Stomach (tissue), 8 donors: ENCODE measurements at regions not wholly inside any gene's neighbourhood (a gene's known extent, or its start where the extent isn't known, plus 50 kb on each side); places are given as distances from the start of the nearest gene placed in this dataset.
A peak's percentile ranks its signal among the peaks of the same experiment; 100 is the strongest.

Source experiments
- DNase-seq, 2 donors: peaks; one replicate each; pipeline versions ENCODE4 v3.0.0 to v3.0.0-alpha.2; 2013 to 2019
- H3K27ac ChIP-seq, 5 donors: fragments of 200-600 bp in 4 of 5; sonication (generic) in 4 of 5; one replicate each; pipeline ENCODE4 v1.5.1; 2013 to 2019; ENCODE audit warnings: mild to moderate bottlenecking in 1 of 5, moderate library complexity in 1 of 5
- H3K27me3 ChIP-seq, 3 donors: fragments of 200-600 bp; sonication (generic); one replicate each; pipeline ENCODE4 v1.5.1; 2017 to 2019; ENCODE audit warnings: mixed run types in 1 of 3
- H3K36me3 ChIP-seq, 4 donors: fragments of 200-600 bp; sonication (generic); 1 replicate in 3 of 4; 2 replicates in 1 of 4; pipeline ENCODE4 v1.5.1; 2016 to 2019
- H3K4me1 ChIP-seq, 4 donors: fragments of 200-600 bp; sonication (generic); one replicate each; pipeline ENCODE4 v1.5.1; 2016 to 2019
- H3K4me3 ChIP-seq, 4 donors: fragments of 200-600 bp; sonication (generic) in 3 of 4; one replicate each; pipeline ENCODE4 v1.5.1; 2016 to 2019; ENCODE audit warnings: mild to moderate bottlenecking in 1 of 4
- H3K9me3 ChIP-seq, 4 donors: fragments of 200-600 bp; sonication (generic); one replicate each; pipeline ENCODE4 v1.5.1; 2016 to 2019
- EP300 ChIP-seq: sonication (generic); formaldehyde crosslinking; IDR thresholded peaks from one replicate; pipeline ENCODE4 v1.6.1; 2017; ENCODE audit warnings: antibody characterized with exemption
- POLR2A ChIP-seq, 4 donors: fragments of 450-650 bp; IDR thresholded peaks; one replicate each; pipeline ENCODE4 v1.6.1; 2016; ENCODE audit warnings: antibody characterized with exemption in 4 of 4, control low read depth in 2 of 4, mild to moderate bottlenecking in 1 of 4, moderate library complexity in 1 of 4
- POLR2AphosphoS5 ChIP-seq, 3 donors: sonication (generic); formaldehyde crosslinking; IDR thresholded peaks; one replicate each; pipeline ENCODE4 v1.6.1; 2016; ENCODE audit warnings: antibody characterized with exemption in 3 of 3
- WGBS, 5 donors: extraction: QIAGEN DNeasy Blood & Tissue Kit in 3 of 5; methylation state at CpG; one replicate each; pipeline versions ENCODE4 v1.1.5 to v1.1.7; 2013 to 2018; 5-methylcytosine and 5-hydroxymethylcytosine counted together
- intact Hi-C: fragments of 100-400 bp; cut with DNase I; formaldehyde crosslinking; loops from one replicate; pipeline ENCODE4 v1.15.1; 2023; ENCODE audit warnings: low total_unique reads
- TF ChIP-seq, protein P1 (sequence below), 7 experiments: fragments of 450-650 bp in 4 of 7; fragments of 200-600 bp in 3 of 7; sonication (generic) in 3 of 7; IDR thresholded peaks; one replicate each; pipeline ENCODE4 v1.5.1; 2016 to 2019; ENCODE audit warnings: antibody characterized with exemption in 7 of 7, control low read depth in 2 of 7, mild to moderate bottlenecking in 1 of 7
- donor health status: healthy with polysubstance abuse.
- donor health status: Bipolar disorder and iron deficiency.
- donor health status: healthy.

DNA sequence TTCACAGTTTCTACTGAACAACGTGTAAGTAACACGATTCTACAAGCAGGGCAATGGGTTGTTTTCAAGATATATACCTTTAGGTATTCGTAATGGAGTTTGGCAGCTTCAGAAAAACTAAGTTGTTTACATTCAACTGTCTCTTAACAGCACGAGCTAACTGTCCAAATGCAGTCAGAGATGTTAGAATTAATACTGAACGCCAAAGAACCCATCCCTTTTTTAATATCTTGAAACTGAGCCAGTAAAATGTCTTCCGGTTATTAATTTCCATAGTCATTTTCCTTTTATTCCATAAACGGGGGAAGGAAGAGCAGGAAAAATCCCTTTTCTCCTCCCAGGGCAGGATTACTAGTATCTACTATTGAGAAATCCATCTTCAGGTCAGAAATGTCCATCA, 129.0 kb upstream of the THBS1 start:
- WGBS, 5 donors, result 48 to 68% (median 61%) methylated on average over 7 of the region's 7 CpGs
- peaks cover 0 to 35% (median 10%) of the 10 kb centered on the region in 4 donors for H3K4me1 ChIP-seq
- no peaks in the 10 kb centered on the region for H3K9me3 ChIP-seq
- H3K27ac ChIP-seq, result no peak overlapping the region
- no peaks in the 10 kb centered on the region for H3K36me3 ChIP-seq
- TF ChIP-seq POLR2AphosphoS5 (IDR thresholded peaks at IDR 0.05) (no peak), POLR2A (IDR thresholded peaks at IDR 0.05) (no peak), EP300 (no peak)
- TF ChIP-seq, protein P1, sequence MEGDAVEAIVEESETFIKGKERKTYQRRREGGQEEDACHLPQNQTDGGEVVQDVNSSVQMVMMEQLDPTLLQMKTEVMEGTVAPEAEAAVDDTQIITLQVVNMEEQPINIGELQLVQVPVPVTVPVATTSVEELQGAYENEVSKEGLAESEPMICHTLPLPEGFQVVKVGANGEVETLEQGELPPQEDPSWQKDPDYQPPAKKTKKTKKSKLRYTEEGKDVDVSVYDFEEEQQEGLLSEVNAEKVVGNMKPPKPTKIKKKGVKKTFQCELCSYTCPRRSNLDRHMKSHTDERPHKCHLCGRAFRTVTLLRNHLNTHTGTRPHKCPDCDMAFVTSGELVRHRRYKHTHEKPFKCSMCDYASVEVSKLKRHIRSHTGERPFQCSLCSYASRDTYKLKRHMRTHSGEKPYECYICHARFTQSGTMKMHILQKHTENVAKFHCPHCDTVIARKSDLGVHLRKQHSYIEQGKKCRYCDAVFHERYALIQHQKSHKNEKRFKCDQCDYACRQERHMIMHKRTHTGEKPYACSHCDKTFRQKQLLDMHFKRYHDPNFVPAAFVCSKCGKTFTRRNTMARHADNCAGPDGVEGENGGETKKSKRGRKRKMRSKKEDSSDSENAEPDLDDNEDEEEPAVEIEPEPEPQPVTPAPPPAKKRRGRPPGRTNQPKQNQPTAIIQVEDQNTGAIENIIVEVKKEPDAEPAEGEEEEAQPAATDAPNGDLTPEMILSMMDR (IDR thresholded peaks at IDR 0.05), result no peak
- H3K27me3 ChIP-seq, result no peaks in the 10 kb centered on the region
- intact Hi-C loops, result no loop called here
- H3K4me3 ChIP-seq, result no peak overlapping the region
- no peak for DNase-seq

DNA sequence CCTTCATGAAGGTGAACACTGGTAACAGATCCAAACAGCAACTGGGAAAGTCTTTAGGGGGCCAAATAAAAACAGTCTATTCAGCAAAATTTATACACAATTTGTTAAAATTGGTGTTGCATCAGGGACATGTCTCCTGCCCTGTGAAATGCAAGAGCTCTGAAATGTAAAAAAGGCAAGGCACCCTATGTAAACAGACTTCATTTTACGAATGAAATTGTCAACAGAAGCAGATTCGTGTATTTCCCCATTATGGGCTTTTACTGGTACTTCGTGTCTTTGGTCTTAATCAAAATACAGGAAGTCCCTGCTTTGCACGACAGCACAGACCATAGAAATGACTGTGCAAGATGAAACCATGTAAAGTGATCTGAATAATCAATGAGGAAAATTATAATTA, 127.3 kb upstream of the THBS1 start:
- Histone ChIP-seq H3K4me3 (no peak overlapping the region), H3K27me3 (no peaks in the 10 kb centered on the region), H3K27ac (peak overlapping the region in 3 of 5 donors; percentile 5 to 41 (median 7)), H3K4me1 (peaks cover 0 to 28% (median 10%) of the 10 kb centered on the region in 4 donors), H3K36me3 (no peaks in the 10 kb centered on the region), H3K9me3 (no peaks in the 10 kb centered on the region)
- 31 to 55% (median 37%) methylated on average over 4 of the region's 4 CpGs for WGBS, 5 donors
- DNase-seq, result no peak
- TF ChIP-seq EP300, result no peak
- no peak for TF ChIP-seq POLR2A (IDR thresholded peaks at IDR 0.05)
- no peak for TF ChIP-seq POLR2AphosphoS5 (IDR thresholded peaks at IDR 0.05)
- TF ChIP-seq, protein P1 (IDR thresholded peaks at IDR 0.05), result no peak
- intact Hi-C loops, result no loop called here

DNA sequence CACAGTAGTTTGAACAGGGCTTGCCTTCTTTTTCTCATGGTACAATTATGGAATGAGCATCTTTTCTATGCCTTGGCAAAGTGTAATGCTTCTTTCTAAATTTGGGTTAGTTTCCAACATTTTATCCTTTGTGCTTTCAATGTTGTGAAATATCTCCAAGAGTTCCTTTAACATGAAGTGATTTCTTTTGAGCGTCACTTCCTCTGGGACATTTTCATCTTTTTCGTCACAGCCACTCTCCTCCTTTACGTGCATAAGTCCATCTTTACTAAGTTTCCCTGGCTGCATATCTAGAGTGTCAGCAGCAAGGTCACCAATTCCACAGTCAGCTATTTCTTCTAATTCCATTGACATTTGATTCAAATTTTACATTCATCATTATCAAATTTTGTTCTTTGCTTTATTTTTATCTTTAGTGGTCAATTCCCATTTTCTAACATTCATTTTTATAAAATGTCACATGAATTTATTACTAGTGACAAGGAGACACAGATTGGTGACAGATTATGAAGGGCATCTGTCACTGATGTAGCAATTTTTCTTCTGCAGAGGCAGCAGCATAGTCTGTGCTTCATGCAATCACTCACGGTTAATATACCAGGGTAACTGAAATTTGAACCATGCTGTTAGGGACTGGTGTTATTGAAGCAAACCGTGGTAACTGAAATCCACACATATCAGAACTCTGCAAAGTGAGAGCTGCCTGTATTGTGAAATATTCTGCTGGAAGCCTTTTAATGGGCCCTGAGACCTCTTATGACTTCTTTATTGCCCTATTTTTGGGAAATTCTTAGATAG, 126.5 kb upstream of the THBS1 start:
- 61 to 76% (median 71%) methylated on average over 5 of the region's 5 CpGs for WGBS, 5 donors
- Histone ChIP-seq H3K27ac (peak overlapping the region in 2 of 5 donors; percentile 11 to 47), H3K4me1 (peaks cover 0 to 26% (median 10%) of the 10 kb centered on the region in 4 donors), H3K36me3 (no peaks in the 10 kb centered on the region), H3K9me3 (no peaks in the 10 kb centered on the region), H3K27me3 (no peaks in the 10 kb centered on the region), H3K4me3 (no peak overlapping the region)
- TF ChIP-seq, protein P1 (IDR thresholded peaks at IDR 0.05), result no peak
- TF ChIP-seq POLR2A (IDR thresholded peaks at IDR 0.05) (no peak), POLR2AphosphoS5 (IDR thresholded peaks at IDR 0.05) (no peak), EP300 (no peak)
- DNase-seq, result no peak
- intact Hi-C loops, result no loop called here

DNA sequence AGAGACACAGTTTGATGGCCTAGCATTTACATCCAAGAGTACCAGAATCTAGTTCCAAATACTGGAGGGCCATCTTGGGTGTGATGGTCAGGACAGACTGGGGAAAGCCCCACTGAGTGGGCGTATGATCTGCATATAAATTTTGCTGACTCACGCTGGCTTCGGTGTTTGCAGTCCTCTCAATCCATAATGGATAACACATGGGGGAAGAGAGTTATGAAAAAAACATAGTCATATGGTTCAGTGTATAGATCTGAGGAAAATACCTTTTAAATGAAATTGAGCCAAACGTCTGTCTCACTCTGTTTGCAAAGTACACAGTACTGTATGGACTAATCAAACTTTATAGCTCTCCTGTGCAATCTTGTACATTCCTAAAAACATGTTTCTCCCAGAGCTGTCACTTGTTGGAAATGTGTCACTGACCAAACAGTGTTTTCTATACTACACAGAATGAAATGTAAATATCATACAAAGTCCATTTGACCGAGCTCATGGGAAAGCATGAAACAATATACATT, 125.3 kb upstream of the THBS1 start:
- Histone ChIP-seq H3K27ac (no peak overlapping the region), H3K9me3 (no peaks in the 10 kb centered on the region), H3K4me3 (no peak overlapping the region), H3K36me3 (no peaks in the 10 kb centered on the region), H3K4me1 (peaks cover 0 to 22% (median 10%) of the 10 kb centered on the region in 4 donors), H3K27me3 (no peaks in the 10 kb centered on the region)
- 34 to 58% (median 48%) methylated on average over 5 of the region's 5 CpGs for WGBS, 5 donors
- no peak for TF ChIP-seq EP300
- TF ChIP-seq POLR2AphosphoS5 (IDR thresholded peaks at IDR 0.05), result no peak
- TF ChIP-seq, protein P1 (IDR thresholded peaks at IDR 0.05), result no peak
- TF ChIP-seq POLR2A (IDR thresholded peaks at IDR 0.05), result no peak
- intact Hi-C loops, result no loop called here
- peak in 1 of 2 donors; percentile 59 for DNase-seq
